ENCODE measurements at regions not wholly inside any gene's neighbourhood (a gene's known extent, or its start where the extent isn't known, plus 50 kb on each side); places are given as distances from the start of the nearest gene placed in this dataset.

- Histone ChIP-seq H3K36me3 (ENCODE audit: control insufficient read depth in 4 of 4, insufficient read depth in 4 of 4, low read length in 4 of 4) (no peaks in the 10 kb centered on the region), H3K27ac (ENCODE audit: low read depth in 1 of 2, low read length in 1 of 2) (no peak overlapping the region), H3K4me3 (no peak overlapping the region), H3K9me3 (ENCODE audit: control insufficient read depth in 4 of 4, insufficient read depth in 3 of 4, low read length in 3 of 4) (peaks cover 0 to 6% (median 0%) of the 10 kb centered on the region in 4 donors), H3K27me3 (ENCODE audit: control insufficient read depth in 3 of 3, insufficient read depth in 3 of 3, low read length in 2 of 3) (no peaks in the 10 kb centered on the region), H3K9ac (ENCODE audit: insufficient read depth in 1 of 2, low read length in 2 of 2) (no peak overlapping the region), H3K4me1 (ENCODE audit: control insufficient read depth in 5 of 5, insufficient read depth in 5 of 5, low read length in 5 of 5) (peaks cover 0 to 15% (median under 1%) of the 10 kb centered on the region in 5 donors)
- no peak for DNase-seq
- WGBS, 2 donors: 87 to 94% methylated on average over 4 of the region's 4 CpGs
- no peak for TF ChIP-seq CTCF (IDR thresholded peaks at IDR 0.05; ENCODE audit: control extremely low read depth, extremely low read depth)
- ATAC-seq (ENCODE audit: insufficient read depth, low FRiP score): no peak
These were observed 146.9 kb upstream of the SDK2 start for GRCh38 chr17:73791121-73791520.

GRCh38 chr17:73791631-73792030 lies 147.4 kb upstream of the SDK2 start:
- no peak overlapping the region for H3K27ac ChIP-seq (ENCODE audit: low read depth in 1 of 2, low read length in 1 of 2)
- no peaks in the 10 kb centered on the region for H3K27me3 ChIP-seq (ENCODE audit: control insufficient read depth in 3 of 3, insufficient read depth in 3 of 3, low read length in 2 of 3)
- no peak for TF ChIP-seq CTCF (IDR thresholded peaks at IDR 0.05; ENCODE audit: control extremely low read depth, extremely low read depth)
- peaks cover 0 to 6% (median 0%) of the 10 kb centered on the region in 4 donors for H3K9me3 ChIP-seq (ENCODE audit: control insufficient read depth in 4 of 4, insufficient read depth in 3 of 4, low read length in 3 of 4)
- ATAC-seq (ENCODE audit: insufficient read depth, low FRiP score) (no peak), DNase-seq (no peak)
- WGBS, 2 donors: 85 to 91% methylated on average over 6 of the region's 6 CpGs
- peaks cover 0 to 10% (median 0%) of the 10 kb centered on the region in 5 donors for H3K4me1 ChIP-seq (ENCODE audit: control insufficient read depth in 5 of 5, insufficient read depth in 5 of 5, low read length in 5 of 5)
- no peak overlapping the region for H3K9ac ChIP-seq (ENCODE audit: insufficient read depth in 1 of 2, low read length in 2 of 2)
- no peaks in the 10 kb centered on the region for H3K36me3 ChIP-seq (ENCODE audit: control insufficient read depth in 4 of 4, insufficient read depth in 4 of 4, low read length in 4 of 4)
- H3K4me3 ChIP-seq: no peak overlapping the region

GRCh38 chr17:73792994-73793393 lies 148.7 kb upstream of the SDK2 start:
- H3K4me3 ChIP-seq: no peak overlapping the region
- peaks cover 0 to 7% (median 0%) of the 10 kb centered on the region in 5 donors for H3K4me1 ChIP-seq (ENCODE audit: control insufficient read depth in 5 of 5, insufficient read depth in 5 of 5, low read length in 5 of 5)
- DNase-seq: no peak
- H3K27ac ChIP-seq (ENCODE audit: low read depth in 1 of 2, low read length in 1 of 2): no peak overlapping the region
- H3K27me3 ChIP-seq (ENCODE audit: control insufficient read depth in 3 of 3, insufficient read depth in 3 of 3, low read length in 2 of 3): no peaks in the 10 kb centered on the region
- peaks cover 0 to 6% (median 0%) of the 10 kb centered on the region in 4 donors for H3K9me3 ChIP-seq (ENCODE audit: control insufficient read depth in 4 of 4, insufficient read depth in 3 of 4, low read length in 3 of 4)
- WGBS, 2 donors: 64 to 74% methylated on average over 4 of the region's 4 CpGs
- H3K9ac ChIP-seq (ENCODE audit: insufficient read depth in 1 of 2, low read length in 2 of 2): no peak overlapping the region
- no peak for ATAC-seq (ENCODE audit: insufficient read depth, low FRiP score)
- no peaks in the 10 kb centered on the region for H3K36me3 ChIP-seq (ENCODE audit: control insufficient read depth in 4 of 4, insufficient read depth in 4 of 4, low read length in 4 of 4)
- no peak for TF ChIP-seq CTCF (IDR thresholded peaks at IDR 0.05; ENCODE audit: control extremely low read depth, extremely low read depth)

- WGBS, 2 donors: 68 to 71% methylated on average over 7 of the region's 7 CpGs
- Histone ChIP-seq H3K27me3 (ENCODE audit: control insufficient read depth in 3 of 3, insufficient read depth in 3 of 3, low read length in 2 of 3) (no peaks in the 10 kb centered on the region), H3K27ac (ENCODE audit: low read depth in 1 of 2, low read length in 1 of 2) (no peak overlapping the region), H3K9me3 (ENCODE audit: control insufficient read depth in 4 of 4, insufficient read depth in 3 of 4, low read length in 3 of 4) (no peaks in the 10 kb centered on the region), H3K4me1 (ENCODE audit: control insufficient read depth in 5 of 5, insufficient read depth in 5 of 5, low read length in 5 of 5) (peaks cover 0 to 9% (median 0%) of the 10 kb centered on the region in 5 donors), H3K9ac (ENCODE audit: insufficient read depth in 1 of 2, low read length in 2 of 2) (no peak overlapping the region), H3K36me3 (ENCODE audit: control insufficient read depth in 4 of 4, insufficient read depth in 4 of 4, low read length in 4 of 4) (no peaks in the 10 kb centered on the region), H3K4me3 (no peak overlapping the region)
- DNase-seq (no peak), ATAC-seq (ENCODE audit: insufficient read depth, low FRiP score) (no peak)
- no peak for TF ChIP-seq CTCF (IDR thresholded peaks at IDR 0.05; ENCODE audit: control extremely low read depth, extremely low read depth)
These were observed 150.1 kb upstream of the SDK2 start for GRCh38 chr17:73794336-73794735.

All from lung (tissue), 11 donors.